Gastrocnemius medialis (tissue), 4 donors: ENCODE measurements at regions not wholly inside any gene's neighbourhood (a gene's known extent, or its start where the extent isn't known, plus 50 kb on each side); places are given as distances from the start of the nearest gene placed in this dataset.

Source experiments
- CTCF ChIP-seq, 5 experiments: fragments of 450-650 bp in 3 of 5; fragments of 200-600 bp in 2 of 5; sonication (generic) in 2 of 5; IDR thresholded peaks in 4 of 5; conservative IDR thresholded peaks in 1 of 5; 1 replicate in 4 of 5; 2 replicates in 1 of 5; pipeline ENCODE4 v1.5.1; 2016 to 2019; ENCODE audit warnings: antibody characterized with exemption in 5 of 5, mild to moderate bottlenecking in 3 of 5, moderate library complexity in 3 of 5
- POLR2A ChIP-seq, 2 donors: fragments of 450-650 bp; IDR thresholded peaks; one replicate each; pipeline ENCODE4 v1.6.1; 2017; ENCODE audit warnings: antibody characterized with exemption in 2 of 2, mild to moderate bottlenecking in 2 of 2, moderate library complexity in 2 of 2

DNA sequence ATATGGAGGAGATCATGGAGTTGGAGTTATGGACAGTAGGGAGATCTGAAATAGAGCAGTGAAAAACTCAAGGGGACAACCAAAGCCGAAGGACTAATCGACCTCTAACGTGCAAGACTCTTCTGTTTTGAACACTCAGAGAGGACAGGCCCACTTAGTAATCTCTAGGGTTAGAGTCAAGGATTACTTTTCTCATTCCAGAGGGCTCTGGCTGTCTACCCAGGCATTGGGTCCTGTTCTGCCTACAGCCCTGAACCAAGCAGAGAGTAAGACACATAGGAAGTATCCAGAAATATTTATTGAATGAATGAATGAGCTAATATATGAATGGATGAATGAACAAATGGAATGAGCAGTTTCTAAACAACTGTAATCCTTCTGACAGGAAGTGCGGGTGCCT is 50.3 kb upstream of the PKDCC start:
- TF ChIP-seq CTCF (IDR thresholded peaks at IDR 0.05 in 4 of 5, conservative IDR thresholded peaks at IDR 0.05 in 1 of 5) (no peak), POLR2A (IDR thresholded peaks at IDR 0.05) (no peak)
